Mesothelial cell of epicardium (in vitro differentiated cells): ENCODE measurements at regions not wholly inside any gene's neighbourhood (a gene's known extent, or its start where the extent isn't known, plus 50 kb on each side); places are given as distances from the start of the nearest gene placed in this dataset.

Experiments
- DNase-seq, 2 experiments: peaks; one replicate each; pipeline ENCODE4 v3.0.0; 2021; ENCODE audit warnings: low spot score in 2 of 2; ENCODE audit not compliant: unreplicated experiment in 2 of 2
- H3K27ac Mint-ChIP-seq: 2 replicates; pipeline ENCODE4 v1.8.0; 2021; ENCODE audit warnings: mixed read lengths
- H3K27me3 Mint-ChIP-seq: 2 replicates; pipeline ENCODE4 v1.8.0; 2021; ENCODE audit warnings: low read depth, mixed read lengths
- H3K36me3 Mint-ChIP-seq: 2 replicates; pipeline ENCODE4 v1.8.0; 2021; ENCODE audit warnings: mixed read lengths
- H3K4me1 Mint-ChIP-seq: 2 replicates; pipeline ENCODE4 v1.8.0; 2021; ENCODE audit warnings: mixed read lengths
- H3K4me3 Mint-ChIP-seq: 2 replicates; pipeline ENCODE4 v1.8.0; 2021; ENCODE audit warnings: mild to moderate bottlenecking, moderate library complexity, mixed read lengths
- H3K9me3 Mint-ChIP-seq: 2 replicates; pipeline ENCODE4 v1.8.0; 2021; ENCODE audit warnings: mixed read lengths
- TF ChIP-seq, protein P1 (sequence below): fragments of 200-600 bp; sonication (generic); IDR thresholded peaks from one replicate; pipeline ENCODE4 v1.5.0; 2021; ENCODE audit warnings: antibody characterized with exemption; ENCODE audit not compliant: unreplicated experiment

DNA sequence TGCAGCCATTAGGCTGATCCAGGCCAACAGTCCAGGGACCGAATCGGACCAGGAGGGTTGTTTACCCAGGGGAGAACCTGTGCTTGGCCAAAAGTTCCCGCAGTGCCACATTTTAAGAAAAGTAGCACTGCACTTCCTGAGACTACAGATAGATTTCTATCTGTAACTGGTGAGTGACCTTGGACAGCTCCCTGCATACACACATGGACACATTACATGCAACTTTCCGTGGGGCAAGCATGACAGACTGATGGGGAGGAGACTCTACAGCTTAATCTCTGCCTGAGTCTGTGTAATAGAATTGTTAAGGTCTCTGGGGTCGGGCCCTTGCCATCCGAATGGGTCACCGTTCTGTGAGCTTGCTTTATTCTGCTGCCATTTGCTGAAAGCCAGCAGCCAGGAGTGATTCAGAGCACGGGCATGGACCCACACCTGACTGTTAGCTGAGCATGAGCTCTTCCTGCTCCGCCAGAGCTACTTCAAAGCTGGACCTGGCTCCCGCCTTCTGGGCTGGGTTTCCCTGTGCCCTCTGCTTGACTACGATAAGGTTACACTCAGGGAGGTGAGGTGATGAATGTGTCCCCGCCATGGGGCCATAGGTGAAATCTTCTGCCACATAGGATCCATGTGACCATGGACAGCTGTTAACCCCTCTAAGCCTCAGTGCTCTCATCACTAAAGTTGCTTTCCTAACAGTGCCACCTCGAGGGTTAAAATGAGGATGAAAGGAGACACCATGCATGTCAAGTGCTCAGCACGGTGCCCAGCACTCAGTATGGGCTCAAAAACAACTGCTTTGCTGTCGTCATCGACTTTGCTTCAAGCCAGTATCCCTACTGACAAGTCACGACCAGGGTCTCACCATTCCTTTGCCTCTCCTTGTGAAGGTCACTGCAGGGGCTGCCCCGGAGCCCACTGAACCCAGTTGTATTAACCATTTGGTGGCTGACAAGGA, 200.0 kb downstream of the MELK start:
- TF ChIP-seq, protein P1, sequence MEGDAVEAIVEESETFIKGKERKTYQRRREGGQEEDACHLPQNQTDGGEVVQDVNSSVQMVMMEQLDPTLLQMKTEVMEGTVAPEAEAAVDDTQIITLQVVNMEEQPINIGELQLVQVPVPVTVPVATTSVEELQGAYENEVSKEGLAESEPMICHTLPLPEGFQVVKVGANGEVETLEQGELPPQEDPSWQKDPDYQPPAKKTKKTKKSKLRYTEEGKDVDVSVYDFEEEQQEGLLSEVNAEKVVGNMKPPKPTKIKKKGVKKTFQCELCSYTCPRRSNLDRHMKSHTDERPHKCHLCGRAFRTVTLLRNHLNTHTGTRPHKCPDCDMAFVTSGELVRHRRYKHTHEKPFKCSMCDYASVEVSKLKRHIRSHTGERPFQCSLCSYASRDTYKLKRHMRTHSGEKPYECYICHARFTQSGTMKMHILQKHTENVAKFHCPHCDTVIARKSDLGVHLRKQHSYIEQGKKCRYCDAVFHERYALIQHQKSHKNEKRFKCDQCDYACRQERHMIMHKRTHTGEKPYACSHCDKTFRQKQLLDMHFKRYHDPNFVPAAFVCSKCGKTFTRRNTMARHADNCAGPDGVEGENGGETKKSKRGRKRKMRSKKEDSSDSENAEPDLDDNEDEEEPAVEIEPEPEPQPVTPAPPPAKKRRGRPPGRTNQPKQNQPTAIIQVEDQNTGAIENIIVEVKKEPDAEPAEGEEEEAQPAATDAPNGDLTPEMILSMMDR = no peak
- Mint-ChIP-seq H3K4me3 (no peak overlapping the region), H3K27ac (no peak overlapping the region), H3K4me1 (no peaks in the 10 kb centered on the region), H3K9me3 (no peaks in the 10 kb centered on the region), H3K27me3 (peaks cover 72% of the 10 kb centered on the region), H3K36me3 (no peaks in the 10 kb centered on the region)
- no peak for DNase-seq

GRCh38 chr9:36778682-36779081, 206.0 kb downstream of the MELK start:
- DNase-seq = no peak
- Mint-ChIP-seq H3K27me3 (peaks cover 79% of the 10 kb centered on the region), H3K36me3 (no peaks in the 10 kb centered on the region), H3K9me3 (no peaks in the 10 kb centered on the region), H3K4me3 (no peak overlapping the region), H3K4me1 (no peaks in the 10 kb centered on the region), H3K27ac (no peak overlapping the region)
- TF ChIP-seq, protein P1 = no peak

DNA sequence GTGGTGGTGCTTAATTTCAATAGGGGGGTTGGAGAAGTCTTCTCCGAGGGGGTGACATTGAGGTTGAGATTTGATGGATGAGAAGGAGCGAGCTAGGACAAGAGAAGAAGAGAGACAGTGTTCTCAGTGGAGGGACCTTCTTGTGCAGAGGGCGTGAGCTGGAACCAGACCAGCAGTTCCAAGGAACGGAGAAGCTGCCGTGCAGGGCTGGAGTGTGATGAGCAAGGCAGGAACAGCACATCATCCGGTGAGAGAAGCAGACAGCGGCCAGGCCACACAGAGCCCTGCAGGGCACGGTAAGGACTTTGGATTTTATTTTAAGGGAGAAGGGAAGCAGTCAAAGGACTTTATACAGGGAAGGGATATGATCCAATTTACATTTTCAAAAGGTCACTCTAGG, 206.9 kb downstream of the MELK start:
- Mint-ChIP-seq H3K4me1 (no peaks in the 10 kb centered on the region), H3K4me3 (no peak overlapping the region), H3K36me3 (no peaks in the 10 kb centered on the region), H3K27ac (no peak overlapping the region), H3K27me3 (peaks cover 85% of the 10 kb centered on the region), H3K9me3 (no peaks in the 10 kb centered on the region)
- TF ChIP-seq, protein P1 = no peak
- DNase-seq = no peak

- Mint-ChIP-seq H3K27ac (no peak overlapping the region), H3K4me1 (no peaks in the 10 kb centered on the region), H3K9me3 (no peaks in the 10 kb centered on the region), H3K27me3 (peaks cover 85% of the 10 kb centered on the region), H3K36me3 (no peaks in the 10 kb centered on the region), H3K4me3 (no peak overlapping the region)
- no peak for DNase-seq
- TF ChIP-seq, protein P1 = no peak
Observed at GRCh38 chr9:36780186-36780585, 207.5 kb downstream of the MELK start.

DNA sequence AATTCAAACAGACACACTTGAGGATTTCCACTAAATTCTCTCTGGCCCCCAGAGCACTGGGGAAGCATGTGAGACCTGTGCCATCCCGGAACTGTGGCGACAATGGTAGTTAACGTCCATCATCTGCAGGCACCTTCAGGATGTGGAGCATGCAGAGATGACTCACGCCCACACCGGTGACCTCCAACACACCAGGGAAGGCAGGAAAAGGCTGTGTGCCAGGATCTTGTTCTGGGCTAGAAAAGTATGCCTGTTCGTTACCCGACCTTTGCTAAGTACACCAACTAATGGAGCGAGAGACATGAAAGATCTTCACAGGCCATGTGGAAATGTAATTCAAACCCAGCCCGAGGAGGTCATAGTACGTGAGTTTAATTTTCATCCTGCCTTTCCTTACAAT, 208.8 kb downstream of the MELK start:
- Mint-ChIP-seq H3K27me3 (peaks cover 89% of the 10 kb centered on the region), H3K9me3 (no peaks in the 10 kb centered on the region), H3K36me3 (no peaks in the 10 kb centered on the region), H3K27ac (no peak overlapping the region), H3K4me1 (no peaks in the 10 kb centered on the region), H3K4me3 (no peak overlapping the region)
- DNase-seq = no peak
- TF ChIP-seq, protein P1 = no peak
